GM18517 (cell line): ENCODE measurements at regions not wholly inside any gene's neighbourhood (a gene's known extent, or its start where the extent isn't known, plus 50 kb on each side); places are given as distances from the start of the nearest gene placed in this dataset.

Experiments
- ATAC-seq: cut with Tn5 transposase; IDR thresholded peaks from one replicate; pipeline ENCODE4 v1.9.1; 2021; ENCODE audit warnings: mild to moderate bottlenecking, moderate library complexity; ENCODE audit not compliant: unreplicated experiment

DNA sequence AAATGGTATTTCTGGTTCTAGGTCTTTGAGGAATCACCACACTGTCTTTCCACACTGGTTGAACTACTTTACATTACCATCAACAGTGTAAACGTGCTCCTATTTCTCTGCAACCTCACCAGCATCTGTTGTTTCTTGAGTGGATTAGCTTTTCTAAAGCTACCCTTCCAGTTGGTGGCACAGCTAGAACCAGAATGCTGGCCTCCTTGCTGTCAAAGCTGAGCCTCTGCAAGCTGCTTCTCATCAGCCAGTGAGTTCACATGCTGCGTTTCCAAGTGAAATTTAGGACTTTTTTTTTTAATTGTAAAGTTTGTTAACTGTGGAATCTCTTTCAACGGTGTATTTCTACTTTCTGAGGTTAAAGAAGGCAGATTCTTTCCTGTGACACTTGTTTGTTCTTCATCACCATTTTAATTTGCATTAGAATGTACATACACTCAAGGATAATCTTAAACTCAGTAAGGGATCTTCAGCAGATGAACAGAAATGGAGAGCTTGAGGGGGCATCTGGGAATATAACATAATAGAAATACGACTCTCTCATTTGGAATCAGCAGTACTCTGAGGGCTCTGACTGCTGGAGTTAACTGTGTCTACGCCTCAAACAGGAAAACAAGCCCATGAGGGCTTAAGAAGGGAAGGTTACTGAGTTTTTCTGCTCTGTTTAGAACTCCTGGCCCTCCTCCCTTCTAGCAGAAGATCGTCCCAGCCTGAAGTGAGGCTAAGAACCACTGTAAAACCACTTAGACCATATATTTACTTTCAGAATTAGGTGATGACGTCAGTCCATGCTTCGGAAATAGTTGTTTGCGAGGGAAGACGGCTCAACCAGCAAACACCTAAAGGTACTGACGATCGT lies 148.4 kb upstream of the FAM20A start:
- no peak for ATAC-seq

DNA sequence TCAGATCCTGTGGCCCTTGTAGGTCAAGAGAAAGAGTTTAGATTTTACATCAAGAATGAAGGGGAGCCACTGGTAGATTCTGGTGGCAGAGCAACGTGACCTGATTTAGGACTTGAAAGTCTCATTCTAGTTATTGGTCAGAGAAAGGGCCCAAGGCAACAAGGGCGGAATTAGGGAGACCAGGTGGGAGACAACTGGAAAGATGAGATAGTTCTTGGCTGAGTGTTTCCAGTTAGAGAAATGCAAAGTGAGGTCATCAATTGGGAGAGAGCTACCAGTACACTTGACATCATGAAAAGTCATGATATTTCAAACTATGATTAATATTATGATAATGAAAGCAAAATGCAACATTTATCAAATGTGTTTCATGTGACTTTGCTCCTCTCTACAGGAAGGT lies 147.2 kb upstream of the FAM20A start:
- ATAC-seq = no peak

DNA sequence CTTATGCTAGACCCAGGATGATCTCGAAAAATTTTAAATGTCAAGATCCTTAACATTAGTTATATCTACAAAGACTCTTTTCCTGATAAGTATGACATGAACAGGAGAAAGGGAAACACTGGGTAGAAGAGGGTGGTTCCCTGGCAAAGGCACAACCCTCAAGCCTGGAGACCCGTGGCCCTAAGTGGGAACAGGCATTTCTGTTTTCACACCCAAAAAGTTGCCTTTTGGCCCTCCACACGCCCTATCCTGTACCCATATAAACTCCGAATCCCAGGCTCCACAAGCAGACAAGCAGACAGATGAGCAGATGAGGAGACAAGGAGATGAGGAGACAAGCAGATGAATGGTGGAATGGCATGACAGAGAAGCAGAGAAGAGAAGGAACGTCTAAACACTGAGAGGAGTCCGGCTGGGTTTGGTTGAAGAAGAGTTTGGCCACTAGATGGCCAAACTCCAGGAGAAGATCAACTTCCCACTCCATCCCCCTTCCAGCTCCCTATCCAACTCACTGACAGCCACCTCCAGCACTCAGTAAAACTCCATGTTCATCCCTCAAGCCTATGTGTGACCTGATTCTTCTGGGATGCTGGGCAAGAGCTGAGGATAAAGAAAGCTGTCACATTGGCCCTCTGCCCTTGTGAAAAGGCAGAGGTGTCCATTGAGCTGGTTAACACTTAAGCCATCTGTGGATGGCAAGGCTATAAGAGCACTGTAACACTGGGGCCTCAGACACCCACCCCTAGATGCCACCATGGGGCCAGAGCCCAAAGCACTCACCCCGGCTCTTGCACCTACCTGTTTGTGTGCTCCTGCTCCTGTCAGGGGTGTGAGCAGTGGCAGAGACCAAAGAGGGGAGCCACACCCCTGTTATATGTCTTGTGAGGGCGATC lies 139.6 kb upstream of the FAM20A start:
- ATAC-seq = no peak

DNA sequence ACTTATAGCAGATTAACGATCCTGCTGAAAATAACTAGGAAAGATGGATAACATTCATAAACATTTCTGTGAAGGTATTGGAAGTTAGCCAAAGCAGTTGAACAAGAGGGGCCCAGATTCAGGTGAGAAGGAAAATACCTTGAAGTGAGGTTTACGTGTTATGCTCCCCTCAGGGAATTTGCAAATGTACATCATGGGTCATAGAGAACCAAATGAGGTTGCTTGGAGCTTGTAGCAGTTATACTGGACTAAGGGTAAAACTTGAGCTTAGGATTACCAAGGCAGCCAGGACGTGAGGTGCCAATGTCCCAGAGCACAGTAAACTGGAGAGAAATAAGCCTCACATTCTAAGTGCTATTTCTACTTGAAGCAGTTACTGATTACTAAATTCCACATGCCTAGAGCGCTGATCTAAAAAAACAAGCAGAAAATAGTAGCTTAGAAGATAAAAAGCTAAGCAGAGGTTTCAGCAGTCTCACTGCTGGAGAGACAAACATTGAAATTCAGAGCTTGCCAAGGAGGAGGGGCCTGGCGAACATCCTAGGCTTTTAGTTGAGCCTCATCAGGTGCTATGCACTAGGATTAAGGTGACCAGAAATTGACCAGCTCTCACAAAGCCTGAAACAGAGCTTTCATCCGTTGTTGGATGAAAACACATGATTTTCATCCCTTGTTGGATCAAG lies 136.7 kb upstream of the FAM20A start:
- no peak for ATAC-seq

DNA sequence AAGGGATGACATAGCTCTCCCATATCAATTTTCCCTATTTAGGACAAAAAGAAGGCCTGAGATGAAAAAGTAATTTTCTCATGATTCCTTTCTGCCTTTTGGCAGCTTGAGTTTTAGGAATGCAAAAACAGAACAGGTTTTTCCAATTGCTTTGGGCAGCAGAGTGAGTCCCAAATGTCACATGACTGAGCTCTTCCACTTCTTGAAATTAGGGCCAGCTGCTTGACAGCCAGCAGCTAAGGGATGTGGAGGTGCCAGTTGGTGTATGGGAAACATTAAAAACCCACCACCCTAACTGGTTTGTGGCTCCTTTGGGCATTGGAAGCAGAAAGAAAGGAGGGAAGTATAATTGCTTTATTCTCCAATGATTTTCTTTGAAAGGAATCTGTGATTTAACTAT lies 133.8 kb upstream of the FAM20A start:
- no peak for ATAC-seq

DNA sequence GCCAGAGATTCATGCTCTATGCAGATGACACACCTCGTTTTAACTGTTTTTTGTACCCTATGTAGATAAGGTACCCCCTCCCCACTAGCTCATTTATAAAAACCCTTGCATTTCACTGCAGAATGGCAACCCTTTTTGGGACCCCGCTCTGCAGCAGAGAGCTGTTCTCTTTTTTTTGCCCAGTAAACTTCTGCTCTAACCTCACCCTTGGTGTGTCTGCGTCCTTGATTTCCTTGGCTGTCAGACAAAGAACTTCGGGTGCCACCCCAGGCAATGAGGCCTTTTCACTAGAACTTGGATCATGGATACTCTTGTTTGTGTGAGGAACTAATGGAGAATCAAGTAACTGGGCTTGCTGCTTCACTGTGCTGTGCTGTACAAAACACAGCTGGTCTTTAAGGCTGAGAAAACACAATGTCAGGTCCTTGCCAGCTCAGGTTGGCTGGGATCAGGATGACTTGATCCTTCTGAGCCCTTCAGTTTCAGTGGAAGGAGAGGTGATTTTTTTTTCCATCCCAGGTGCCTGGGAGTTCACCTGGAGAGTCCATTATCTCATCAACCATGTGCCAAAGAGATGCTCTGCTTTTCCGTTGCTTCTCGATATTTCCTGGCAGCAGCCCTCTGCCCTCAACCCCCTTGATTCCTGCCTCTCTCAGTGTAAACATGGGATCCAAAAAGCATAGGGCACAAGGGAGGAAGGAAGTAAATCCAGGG lies 133.2 kb upstream of the FAM20A start:
- ATAC-seq = no peak

DNA sequence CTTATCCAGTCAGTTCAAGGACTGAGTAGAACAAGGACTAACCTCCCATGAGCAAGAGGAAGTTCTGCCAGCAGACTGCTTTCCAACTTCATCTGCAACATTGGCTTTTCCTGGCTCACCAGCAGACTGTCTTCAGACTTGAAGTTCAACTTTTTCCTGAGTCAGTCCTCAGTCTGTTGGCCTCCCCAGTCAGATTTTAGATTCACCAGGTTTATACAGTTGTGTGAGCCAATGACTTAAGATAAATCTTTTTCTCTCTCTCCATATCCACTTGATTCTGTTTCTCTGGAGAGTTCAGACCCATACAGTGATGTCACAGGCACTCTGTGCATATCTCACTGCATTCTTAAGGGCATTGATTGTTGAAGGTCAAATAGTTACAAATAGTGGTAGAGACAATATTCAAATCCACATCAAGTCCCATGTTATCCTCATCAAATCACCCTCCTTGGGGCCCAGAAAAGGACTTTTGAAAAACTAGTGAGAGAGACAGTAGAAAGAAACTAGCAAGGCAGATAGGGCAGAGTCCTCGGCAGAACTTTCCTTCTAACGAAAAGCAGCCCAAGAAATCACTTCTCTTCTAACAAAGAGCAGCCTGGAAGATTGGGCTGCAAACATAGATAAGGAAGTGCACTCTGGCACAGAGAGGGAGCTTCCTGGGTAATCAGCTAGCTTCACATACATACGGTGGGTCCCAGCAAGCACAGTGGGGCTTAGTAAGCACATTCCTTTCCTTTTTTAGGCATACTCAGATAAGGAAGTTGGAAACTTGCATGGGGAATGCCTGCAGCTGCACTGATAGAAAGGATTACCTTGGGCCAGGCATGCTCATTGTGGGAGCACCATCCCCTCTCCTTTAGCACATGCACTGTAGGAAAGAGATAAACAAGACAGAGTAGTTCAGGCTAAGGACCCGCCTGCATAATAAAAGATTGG lies 132.3 kb upstream of the FAM20A start:
- no peak for ATAC-seq

DNA sequence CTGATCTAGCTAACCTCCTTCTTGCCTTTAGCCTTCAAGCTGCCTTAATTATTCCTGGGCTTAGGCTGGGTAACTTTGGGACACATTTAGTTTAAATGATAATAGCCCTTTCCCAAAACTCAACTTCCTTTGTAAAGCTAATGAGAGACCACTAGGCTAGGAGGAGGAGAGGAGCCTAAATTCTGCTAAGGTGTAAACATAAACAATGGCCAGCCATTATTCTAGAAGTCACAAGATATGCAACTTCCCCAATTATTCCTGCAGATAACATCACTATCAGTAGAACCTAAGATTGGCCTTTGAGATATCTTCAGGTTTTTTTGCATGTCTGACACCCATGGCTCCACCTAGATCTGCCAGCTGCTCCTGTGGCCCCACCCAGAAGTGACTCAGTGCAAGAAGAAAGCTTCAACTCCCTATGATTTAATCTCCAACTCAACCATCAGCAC lies 131.2 kb upstream of the FAM20A start:
- no peak for ATAC-seq

DNA sequence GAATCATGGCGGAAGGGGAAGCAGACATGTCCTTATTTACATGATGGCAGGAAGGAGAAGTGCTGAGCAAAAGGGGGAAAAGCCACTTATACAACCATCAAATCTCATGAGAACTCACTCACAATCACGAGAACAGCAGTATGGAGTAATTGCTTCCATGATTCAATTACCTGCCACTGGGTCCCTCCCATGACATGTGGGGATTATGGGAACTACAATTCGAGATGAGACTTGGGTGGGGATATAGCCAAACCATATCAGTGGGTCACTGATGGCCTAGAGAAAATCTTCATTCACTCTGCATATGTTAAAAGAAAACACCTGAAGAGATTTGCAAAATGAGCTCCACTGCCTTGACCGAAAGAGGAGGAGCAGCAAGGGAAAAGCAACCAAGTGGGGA lies 130.3 kb upstream of the FAM20A start:
- no peak for ATAC-seq

DNA sequence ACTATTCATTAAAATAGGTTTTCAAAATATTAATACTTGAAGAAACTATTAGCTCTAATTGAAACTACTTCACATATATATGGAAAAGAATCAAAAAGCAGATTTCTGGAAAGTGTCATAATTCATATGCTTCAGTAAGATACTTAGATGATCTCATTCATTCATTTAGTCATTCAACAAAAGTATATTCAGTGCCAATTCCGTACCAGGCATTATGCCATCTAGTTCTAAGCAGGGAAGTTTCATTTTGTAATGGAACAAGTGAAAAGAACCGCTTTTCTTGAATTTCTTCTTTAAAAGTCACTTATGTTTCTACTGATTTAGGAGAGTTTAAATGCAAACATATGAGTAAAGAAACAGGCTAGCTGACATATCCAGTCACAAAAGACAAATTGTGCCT lies 118.3 kb upstream of the FAM20A start:
- ATAC-seq = no peak

DNA sequence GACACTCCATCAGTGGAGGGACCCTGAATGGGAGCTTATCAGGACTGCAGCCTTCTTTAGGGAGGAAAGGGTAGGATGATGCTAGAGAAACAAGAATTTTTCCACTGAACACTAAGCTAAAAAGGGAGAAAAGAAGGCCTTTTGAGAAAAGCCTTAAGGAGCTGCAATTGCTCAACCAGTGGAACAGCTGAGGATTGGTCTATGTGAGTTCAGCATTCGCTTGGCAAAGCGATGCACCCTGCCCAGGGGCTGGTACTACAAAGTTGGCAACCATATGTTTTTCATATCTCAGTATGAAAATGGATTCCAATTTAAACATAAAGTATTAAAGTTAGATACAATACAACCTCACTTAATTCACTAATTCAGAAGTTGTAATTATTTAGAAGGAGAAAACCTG lies 117.8 kb upstream of the FAM20A start:
- ATAC-seq = no peak

DNA sequence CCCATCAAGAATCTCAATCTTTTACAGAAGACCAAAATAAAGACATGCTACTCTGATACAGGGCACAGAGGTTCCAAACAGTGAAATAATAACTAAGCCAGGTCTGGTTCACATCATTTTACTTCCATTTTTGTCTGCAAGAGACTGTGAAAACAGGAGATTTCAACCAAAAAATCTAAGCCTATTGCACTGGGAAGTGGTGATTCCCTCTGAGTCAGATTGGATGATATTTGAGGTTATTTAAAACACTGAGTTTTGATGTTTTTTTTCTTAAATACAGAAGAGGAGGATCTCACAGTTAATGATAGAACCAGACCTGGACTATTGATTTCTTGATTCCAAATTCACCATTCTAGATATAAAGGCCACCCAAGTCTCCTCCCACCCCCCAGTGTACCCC lies 117.3 kb upstream of the FAM20A start:
- no peak for ATAC-seq

DNA sequence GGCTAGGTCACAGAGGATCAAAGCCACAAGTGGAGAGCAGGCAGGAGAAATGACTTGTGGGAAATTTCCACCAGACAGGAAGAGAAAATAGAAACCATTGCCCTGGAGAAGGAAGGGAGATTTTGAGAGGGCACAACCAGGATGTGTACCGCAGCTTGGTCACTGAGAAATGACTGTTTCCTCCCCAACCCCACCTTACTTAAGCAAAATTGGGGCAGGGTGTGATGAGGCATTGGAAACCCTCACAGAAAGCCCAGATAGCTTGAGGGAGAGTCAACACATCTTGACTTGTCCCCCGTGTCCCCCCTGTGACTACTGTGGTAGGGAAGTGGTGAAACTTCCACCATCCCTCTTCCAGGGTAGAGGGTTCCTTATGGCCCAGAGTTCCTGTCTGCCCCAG lies 113.5 kb upstream of the FAM20A start:
- ATAC-seq = no peak

DNA sequence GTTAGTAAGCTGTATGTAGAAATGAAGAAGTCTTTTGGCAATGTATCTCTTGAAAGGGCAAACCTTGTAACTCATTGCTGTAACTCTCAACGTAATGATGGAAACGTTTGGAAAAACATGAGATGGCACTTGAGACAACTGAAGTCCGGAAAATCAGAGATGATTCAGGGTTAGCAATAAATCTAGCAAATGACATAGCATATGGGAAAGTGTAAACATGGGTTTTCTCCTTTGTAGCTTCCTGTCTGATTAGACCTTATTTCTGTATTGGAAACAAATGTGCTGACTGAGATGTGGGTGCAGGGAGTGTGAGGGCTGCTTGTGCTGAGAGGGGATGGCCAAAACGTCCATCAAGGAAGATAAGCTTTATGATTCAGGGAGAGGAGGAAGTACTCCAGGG lies 110.7 kb upstream of the FAM20A start:
- ATAC-seq = no peak

DNA sequence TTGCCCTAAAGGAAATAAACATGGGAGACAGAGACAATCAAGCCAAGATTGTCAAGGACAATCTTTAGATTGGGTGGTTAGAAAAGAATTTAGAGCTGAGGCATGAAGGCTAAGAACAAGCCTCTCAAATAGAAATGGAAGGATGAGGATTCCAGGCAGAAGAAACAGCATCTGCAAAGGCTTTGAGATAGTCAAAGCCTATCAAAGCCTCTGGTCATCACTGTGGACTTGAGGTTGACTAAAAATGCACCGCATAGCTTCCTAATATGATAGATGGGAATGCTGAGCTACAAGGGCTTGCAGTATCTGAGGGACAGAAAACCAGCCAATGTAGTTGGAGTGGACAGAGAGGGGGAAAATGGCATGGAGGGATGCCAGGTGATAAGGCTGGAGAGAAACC lies 109.8 kb upstream of the FAM20A start:
- no peak for ATAC-seq

DNA sequence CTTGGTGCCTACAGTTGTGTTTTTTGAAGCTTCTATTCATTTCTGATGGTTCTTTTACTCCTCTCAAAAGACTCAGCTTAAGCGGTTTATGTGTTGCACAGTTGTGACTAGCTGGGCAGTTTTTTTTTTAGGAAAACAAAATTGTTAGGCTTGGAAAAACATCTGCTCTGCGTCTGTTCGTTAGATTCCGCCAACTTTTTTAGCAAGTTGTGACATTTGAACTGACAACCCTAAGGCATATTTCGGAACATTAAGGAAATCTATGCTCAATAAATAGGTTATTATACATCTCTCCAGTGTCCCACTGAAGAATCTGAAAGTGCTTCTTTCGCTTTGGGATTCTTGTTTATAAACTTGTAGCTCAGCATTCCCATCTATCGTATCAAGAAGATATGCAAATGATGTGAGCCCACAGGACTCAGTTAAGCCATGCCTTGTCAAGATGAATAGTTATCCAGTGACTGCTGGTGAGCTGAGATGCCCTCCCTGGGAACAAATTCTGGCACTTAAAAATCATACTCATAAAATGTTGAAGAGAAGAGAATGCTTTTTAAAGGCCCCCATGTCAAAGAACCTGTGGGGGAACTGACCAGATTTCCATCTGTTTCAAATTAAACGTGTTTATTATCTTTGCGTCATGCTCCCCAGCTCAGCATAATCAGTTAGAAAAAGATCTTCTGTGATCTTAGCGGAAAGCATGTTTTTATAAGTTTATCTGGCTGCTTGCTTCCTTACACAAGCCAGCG lies 109.0 kb upstream of the FAM20A start:
- no peak for ATAC-seq

DNA sequence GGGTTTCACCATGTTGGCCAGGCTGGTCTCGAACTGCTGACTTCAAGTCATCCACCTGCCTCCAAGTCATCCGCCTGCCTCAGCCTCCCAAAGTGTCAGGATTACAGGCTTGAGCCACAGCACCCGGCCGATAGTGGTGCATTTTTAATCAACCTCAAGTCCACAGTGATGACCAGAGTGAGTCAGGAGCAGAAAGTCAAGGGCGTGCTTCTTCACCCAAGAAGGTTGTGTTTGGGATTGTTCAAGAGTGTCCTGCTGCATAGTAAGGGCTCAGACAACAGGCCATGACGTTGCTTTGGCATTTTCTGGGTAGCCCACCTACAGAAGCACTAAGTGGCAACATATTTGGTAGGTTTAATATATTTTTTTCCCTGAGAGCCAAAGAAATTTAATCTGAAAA lies 108.3 kb upstream of the FAM20A start:
- no peak for ATAC-seq

DNA sequence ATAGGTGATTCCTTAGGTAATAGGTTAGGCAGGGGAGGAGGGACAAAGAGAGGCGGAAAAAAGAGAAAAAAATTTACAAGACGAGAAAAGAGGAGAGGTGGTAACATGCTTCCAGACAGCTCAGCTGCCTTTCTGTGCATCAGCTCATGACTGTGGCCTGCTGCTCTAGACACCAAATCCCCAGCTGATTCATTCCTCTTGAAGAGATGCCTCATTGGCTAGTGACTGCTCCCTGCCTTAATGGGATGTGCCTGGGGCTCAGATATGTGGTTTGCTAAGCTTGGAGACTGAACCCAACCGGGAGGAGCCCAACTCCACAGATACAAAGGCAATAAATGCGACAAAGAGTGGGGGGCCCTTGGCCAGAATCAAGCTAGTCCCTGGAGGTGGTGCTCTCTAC lies 105.9 kb upstream of the FAM20A start:
- ATAC-seq = no peak

DNA sequence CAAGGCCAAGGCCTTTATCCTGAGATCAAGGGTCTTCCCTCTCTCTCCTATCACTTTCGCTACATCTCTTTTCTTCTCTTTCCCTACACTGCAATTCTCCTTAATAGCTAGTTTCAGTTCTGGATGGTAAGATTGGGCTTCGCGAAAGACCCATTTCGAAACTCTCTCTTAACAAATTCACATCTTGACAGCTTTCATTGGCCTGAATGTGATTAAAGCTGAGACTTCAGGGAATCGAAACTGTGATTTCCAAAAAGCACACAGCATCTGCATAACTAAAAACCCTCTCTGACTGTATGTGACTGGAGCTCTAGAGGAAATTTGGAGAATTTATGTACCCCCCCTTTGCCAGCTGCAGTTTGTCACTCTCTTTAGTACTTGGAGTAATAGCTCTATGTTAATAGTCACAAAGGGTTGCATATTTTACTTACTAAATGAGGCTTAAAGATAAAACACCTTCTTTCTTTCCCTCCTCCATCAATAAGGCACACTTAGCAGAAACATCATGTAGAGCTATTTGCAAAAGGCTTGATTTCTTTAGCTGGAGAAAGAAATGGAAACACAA lies 105.3 kb upstream of the FAM20A start:
- ATAC-seq = no peak
